H1 (cell line): ENCODE measurements at regions not wholly inside any gene's neighbourhood (a gene's known extent, or its start where the extent isn't known, plus 50 kb on each side); places are given as distances from the start of the nearest gene placed in this dataset.

Experiments
- ASH2L ChIP-seq: fragments of 200-600, 300-600 bp; sonication (generic); IDR thresholded peaks from one replicate; pipeline ENCODE4 v1.7.1; 2017; ENCODE audit warnings: low read length
- CEBPB ChIP-seq: IDR thresholded peaks from 2 replicates; pipeline ENCODE4 v1.6.1; 2012; ENCODE audit warnings: low read depth, low read length
- FOSL1 ChIP-seq: IDR thresholded peaks from 2 replicates; pipeline ENCODE4 v1.6.1; 2011; ENCODE audit warnings: mild to moderate bottlenecking, low read depth, low read length, moderate library complexity; ENCODE audit not compliant: insufficient read depth
- HDAC6 ChIP-seq: IDR thresholded peaks from one replicate; pipeline ENCODE4 v1.7.1; 2012; ENCODE audit warnings: low read depth, mild to moderate bottlenecking, inconsistent platforms, low read length, moderate library complexity
- POLR2A ChIP-seq, 2 experiments: IDR thresholded peaks; 1 replicate in 1 of 2; 2 replicates in 1 of 2; pipeline ENCODE4 v1.6.1; 2011; ENCODE audit warnings: low read depth in 2 of 2, low read length in 2 of 2, mild to moderate bottlenecking in 2 of 2; ENCODE audit errors: control extremely low read depth in 1 of 2
- POU5F1 ChIP-seq: IDR thresholded peaks from 2 replicates; pipeline ENCODE4 v1.6.1; 2011; ENCODE audit warnings: low read depth, mild to moderate bottlenecking, low read length, moderate library complexity
- TCF12 ChIP-seq: IDR thresholded peaks from 2 replicates; pipeline ENCODE4 v1.6.1; 2011; ENCODE audit warnings: low read depth, mild to moderate bottlenecking, low read length

DNA sequence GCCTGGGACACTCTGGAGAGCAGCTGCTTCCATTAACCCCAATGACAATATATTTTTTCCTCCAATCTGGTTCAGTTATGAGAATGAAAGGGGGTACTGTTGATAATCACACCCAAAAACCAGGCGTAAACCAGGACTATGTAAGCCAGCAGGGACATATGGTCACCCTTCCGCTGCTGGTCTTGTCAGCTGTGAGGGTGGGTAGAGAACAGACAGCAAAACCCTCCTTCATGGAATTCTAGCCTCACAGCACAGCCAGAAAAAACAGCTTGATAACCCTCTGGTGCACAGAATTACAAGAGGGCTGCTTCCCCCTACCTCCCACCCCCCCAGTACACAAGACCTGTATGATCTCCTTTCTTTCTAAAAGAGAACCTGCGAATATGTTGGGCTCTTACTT lies 368.8 kb upstream of the ZMIZ1 start (continued):
- TF ChIP-seq TCF12 (no peak), CEBPB (no peak), POU5F1 (no peak), FOSL1 (no peak), POLR2A (IDR thresholded peaks at IDR 0.05; ENCODE audit: control extremely low read depth in 1 of 2, low read depth in 2 of 2, low read length in 2 of 2) (no peak), ASH2L (no peak), HDAC6 (no peak)
